ENCODE measurements at regions not wholly inside any gene's neighbourhood (a gene's known extent, or its start where the extent isn't known, plus 50 kb on each side); places are given as distances from the start of the nearest gene placed in this dataset.

GRCh38 chr11:110896358-110896757 lies 184.1 kb upstream of the ARHGAP20 start:
- TF ChIP-seq EZH2 (IDR thresholded peaks at IDR 0.05) (no peak), POLR2AphosphoS5 (IDR thresholded peaks at IDR 0.05; ENCODE audit: borderline replicate concordance, low read depth, low read length) (no peak)

All from SK-N-MC (cell line).